SK-N-SH (cell line): ENCODE measurements at regions not wholly inside any gene's neighbourhood (a gene's known extent, or its start where the extent isn't known, plus 50 kb on each side); places are given as distances from the start of the nearest gene placed in this dataset.

ENCODE experiments used
- CTCF ChIA-PET: fragments of 300-600, 350-600 bp; formaldehyde crosslinking; extraction: SDS; loops from one replicate; lab custom pipeline; 2021; lab: Yijun Ruan, JAX
- POLR2A ChIA-PET: fragments of 350-600 bp; sonication (Branson Sonifier 250); formaldehyde crosslinking; extraction: SDS; loops from one replicate; lab custom pipeline; 2020; ENCODE audit warnings: antibody characterized with exemption, inconsistent platforms; lab: Yijun Ruan, JAX
- DNase-seq: peaks from one replicate; pipeline ENCODE4 v3.0.0; 2012
- H2AFZ ChIP-seq: fragments of 200-600 bp; sonication (generic); 2 replicates; pipeline ENCODE4 v1.8.1; 2016; ENCODE audit warnings: antibody characterized with exemption, mild to moderate bottlenecking, low read depth
- H3F3A ChIP-seq: fragments of 200-600 bp; sonication (generic); replicated peaks from 2 replicates; pipeline ENCODE3; 2016; ENCODE audit warnings: antibody characterized with exemption, mild to moderate bottlenecking; ENCODE audit not compliant: insufficient read depth
- H3K27ac ChIP-seq, 2 experiments: fragments of 200-500 bp in 1 of 2; fragments of 200-600 bp in 1 of 2; sonication (Bioruptor generic) in 1 of 2; sonication (generic), shearing (Covaris generic) in 1 of 2; 2 replicates each; pipeline versions ENCODE4 v1.5.1 to v1.6.1; 2014 to 2016; ENCODE audit warnings: low read depth in 2 of 2, inconsistent platforms in 1 of 2, low read length in 1 of 2, mild to moderate bottlenecking in 1 of 2, mixed read lengths in 1 of 2
- H3K27me3 ChIP-seq: fragments of 200-600 bp; sonication (generic), shearing (Covaris generic); 2 replicates; pipeline ENCODE4 v1.6.1; 2016; ENCODE audit warnings: mixed run types; ENCODE audit not compliant: insufficient read depth
- H3K36me3 ChIP-seq, 2 experiments: fragments of 200-500 bp in 1 of 2; fragments of 200-600 bp in 1 of 2; sonication (Bioruptor generic) in 1 of 2; sonication (generic) in 1 of 2; replicated peaks in 1 of 2; 2 replicates each; pipeline versions ENCODE3 to v1.5.1; 2014 to 2016; ENCODE audit warnings: low read length in 1 of 2, mild to moderate bottlenecking in 1 of 2; ENCODE audit not compliant: insufficient read depth in 2 of 2, control insufficient read depth in 1 of 2
- H3K4me1 ChIP-seq, 2 experiments: fragments of 200-500 bp in 1 of 2; fragments of 200-600 bp in 1 of 2; sonication (Bioruptor generic) in 1 of 2; sonication (generic), shearing (Covaris generic) in 1 of 2; 2 replicates each; pipeline versions ENCODE4 v1.5.1 to v1.6.1; 2014 to 2016; ENCODE audit warnings: low read depth in 1 of 2, low read length in 1 of 2, mixed run types in 1 of 2; ENCODE audit not compliant: insufficient read depth in 2 of 2, control insufficient read depth in 1 of 2
- H3K4me2 ChIP-seq: fragments of 200-600 bp; sonication (generic), shearing (Covaris generic); 2 replicates; pipeline ENCODE4 v1.6.1; 2017; ENCODE audit warnings: mixed run types
- H3K4me3 ChIP-seq, 2 experiments: fragments of 200-500 bp in 1 of 2; fragments of 200-600 bp in 1 of 2; sonication (Bioruptor generic) in 1 of 2; sonication (generic), shearing (Covaris generic) in 1 of 2; 2 replicates each; pipeline versions ENCODE4 v1.5.1 to v1.8.1; 2014 to 2016; ENCODE audit warnings: low read depth in 2 of 2, inconsistent platforms in 1 of 2, low read length in 1 of 2, mild to moderate bottlenecking in 1 of 2, mixed read lengths in 1 of 2, moderate library complexity in 1 of 2
- H3K79me2 ChIP-seq: fragments of 200-600 bp; sonication (generic); 2 replicates; pipeline ENCODE4 v1.8.1; 2017; ENCODE audit warnings: mild to moderate bottlenecking; ENCODE audit not compliant: insufficient read depth
- H3K9ac ChIP-seq: fragments of 200-600 bp; sonication (generic); 2 replicates; pipeline ENCODE4 v1.6.1; 2017; ENCODE audit warnings: mixed run types
- H3K9me2 ChIP-seq: fragments of 200-600 bp; sonication (generic); 2 replicates; pipeline ENCODE4 v1.6.1; 2017; ENCODE audit warnings: mixed run types
- H3K9me3 ChIP-seq: fragments of 200-600 bp; sonication (generic); 2 replicates; pipeline ENCODE4 v1.6.1; 2017; ENCODE audit warnings: mixed run types, mild to moderate bottlenecking, moderate library complexity
- H4K20me1 ChIP-seq: fragments of 200-600 bp; sonication (generic); 2 replicates; pipeline ENCODE4 v1.6.1; 2017; ENCODE audit warnings: mild to moderate bottlenecking, mixed run types; ENCODE audit not compliant: insufficient read depth
- EZH2phosphoT487 ChIP-seq: fragments of 200-600 bp; sonication (generic); IDR thresholded peaks from 2 replicates; pipeline ENCODE4 v1.6.1; 2017; ENCODE audit warnings: low read depth, mixed run types, mild to moderate bottlenecking, antibody characterized with exemption, moderate library complexity, borderline replicate concordance
- FOSL2 ChIP-seq: IDR thresholded peaks from 2 replicates; pipeline ENCODE4 v1.4.0; 2012; ENCODE audit warnings: low read depth, mild to moderate bottlenecking, moderate library complexity, borderline replicate concordance
- FOXJ3 ChIP-seq: sonication (generic); formaldehyde crosslinking; IDR thresholded peaks from 2 replicates; pipeline ENCODE4 v1.5.1; 2020; ENCODE audit warnings: mild to moderate bottlenecking, missing genetic modification reagents
- FOXM1 ChIP-seq: IDR thresholded peaks from 2 replicates; pipeline ENCODE4 v1.4.0; 2012; ENCODE audit warnings: low read depth, mild to moderate bottlenecking
- GABPA ChIP-seq: IDR thresholded peaks from 2 replicates; pipeline ENCODE4 v1.4.0; 2012; ENCODE audit warnings: low read depth, mild to moderate bottlenecking
- JUND ChIP-seq: IDR thresholded peaks from 2 replicates; pipeline ENCODE4 v1.4.0; 2012
- MXI1 ChIP-seq: IDR thresholded peaks from 2 replicates; pipeline ENCODE4 v1.6.1; 2012; ENCODE audit warnings: mild to moderate bottlenecking, low read depth, low read length, improper control_type of control experiment
- NRF1 ChIP-seq: IDR thresholded peaks from 2 replicates; pipeline ENCODE4 v1.6.1; 2012; ENCODE audit warnings: low read depth, mild to moderate bottlenecking, low read length
- RAD21 ChIP-seq: IDR thresholded peaks from 2 replicates; pipeline ENCODE4 v1.6.1; 2012; ENCODE audit warnings: mild to moderate bottlenecking, low read length
- RCOR1 ChIP-seq: fragments of 150-350 bp; IDR thresholded peaks from 2 replicates; pipeline ENCODE4 v1.6.1; 2017; ENCODE audit warnings: antibody characterized with exemption, low read length
- RFX5 ChIP-seq: IDR thresholded peaks from 2 replicates; pipeline ENCODE4 v1.6.1; 2012; ENCODE audit warnings: mild to moderate bottlenecking, improper control_type of control experiment, low read length
- SMC3 ChIP-seq: IDR thresholded peaks from 2 replicates; pipeline ENCODE4 v1.6.1; 2012; ENCODE audit warnings: low read depth, low read length, improper control_type of control experiment
- TCF12 ChIP-seq: IDR thresholded peaks from 2 replicates; pipeline ENCODE4 v1.4.0; 2012
- TEAD4 ChIP-seq: IDR thresholded peaks from 2 replicates; pipeline ENCODE4 v1.4.0; 2012; ENCODE audit warnings: mild to moderate bottlenecking, borderline replicate concordance; ENCODE audit not compliant: insufficient read depth
- YY1 ChIP-seq: IDR thresholded peaks from 2 replicates; pipeline ENCODE4 v1.4.0; 2012; ENCODE audit warnings: low read depth, mild to moderate bottlenecking
- WGBS: methylation state at CpG from one replicate; pipeline ENCODE4 v1.1.6; 2017; ENCODE audit warnings: low lambda C conversion rate; 5-methylcytosine and 5-hydroxymethylcytosine counted together
- TF ChIP-seq, protein P1 (sequence below): IDR thresholded peaks from 2 replicates; pipeline ENCODE4 v1.4.0; 2012; ENCODE audit warnings: low read depth
- TF ChIP-seq, protein P2 (sequence below): IDR thresholded peaks from 2 replicates; pipeline ENCODE4; 2012
- TF ChIP-seq, protein P3 (sequence below): IDR thresholded peaks from 2 replicates; pipeline ENCODE4 v1.4.0; 2012; ENCODE audit warnings: low read depth, borderline replicate concordance

DNA sequence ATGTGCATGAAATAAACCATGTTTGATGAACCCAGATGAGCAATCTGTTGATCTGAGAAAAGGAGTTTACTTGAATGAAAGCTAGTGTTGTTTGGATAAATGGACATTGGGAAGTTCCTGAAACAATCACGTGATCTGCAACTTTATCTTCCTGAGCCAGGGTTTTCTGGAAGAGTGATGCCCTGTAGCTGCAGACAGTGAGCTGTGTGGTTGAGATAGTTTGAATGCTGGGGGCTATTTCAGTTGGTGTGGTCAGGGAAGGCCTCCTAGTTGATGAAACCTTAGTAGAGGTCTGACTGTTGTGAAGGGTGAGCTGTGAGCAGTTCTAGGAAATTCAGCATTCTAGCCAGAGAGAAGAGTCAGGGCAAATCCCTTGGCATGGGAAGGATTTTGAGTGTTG, 643.7 kb downstream of the UTRN start:
- H2AFZ ChIP-seq = no peak overlapping the region
- H3K9me2 ChIP-seq = no peaks in the 10 kb centered on the region
- no peaks in the 10 kb centered on the region for H3K79me2 ChIP-seq
- no peak for DNase-seq
- no peaks in the 10 kb centered on the region; a peak in 1 of 4 replicates for H3K4me1 ChIP-seq
- no peak overlapping the region for H3K4me3 ChIP-seq
- H3F3A ChIP-seq = no peaks in the 10 kb centered on the region
- POLR2A ChIA-PET = no interaction called here
- WGBS = 71% methylated on average over 1 of the region's 1 CpG
- H3K4me2 ChIP-seq = no peak overlapping the region
- no peak overlapping the region for H3K27ac ChIP-seq
- no peaks in the 10 kb centered on the region for H3K9me3 ChIP-seq
- H3K36me3 ChIP-seq = no peaks in the 10 kb centered on the region
- no peak overlapping the region for H3K9ac ChIP-seq
- TF ChIP-seq, protein P1, sequence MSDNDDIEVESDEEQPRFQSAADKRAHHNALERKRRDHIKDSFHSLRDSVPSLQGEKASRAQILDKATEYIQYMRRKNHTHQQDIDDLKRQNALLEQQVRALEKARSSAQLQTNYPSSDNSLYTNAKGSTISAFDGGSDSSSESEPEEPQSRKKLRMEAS = no peak
- TF ChIP-seq, protein P2, sequence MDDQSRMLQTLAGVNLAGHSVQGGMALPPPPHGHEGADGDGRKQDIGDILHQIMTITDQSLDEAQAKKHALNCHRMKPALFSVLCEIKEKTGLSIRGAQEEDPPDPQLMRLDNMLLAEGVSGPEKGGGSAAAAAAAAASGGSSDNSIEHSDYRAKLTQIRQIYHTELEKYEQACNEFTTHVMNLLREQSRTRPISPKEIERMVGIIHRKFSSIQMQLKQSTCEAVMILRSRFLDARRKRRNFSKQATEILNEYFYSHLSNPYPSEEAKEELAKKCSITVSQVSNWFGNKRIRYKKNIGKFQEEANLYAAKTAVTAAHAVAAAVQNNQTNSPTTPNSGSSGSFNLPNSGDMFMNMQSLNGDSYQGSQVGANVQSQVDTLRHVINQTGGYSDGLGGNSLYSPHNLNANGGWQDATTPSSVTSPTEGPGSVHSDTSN = no peak
- TF ChIP-seq FOXM1 = no peak
- TF ChIP-seq, protein P3, sequence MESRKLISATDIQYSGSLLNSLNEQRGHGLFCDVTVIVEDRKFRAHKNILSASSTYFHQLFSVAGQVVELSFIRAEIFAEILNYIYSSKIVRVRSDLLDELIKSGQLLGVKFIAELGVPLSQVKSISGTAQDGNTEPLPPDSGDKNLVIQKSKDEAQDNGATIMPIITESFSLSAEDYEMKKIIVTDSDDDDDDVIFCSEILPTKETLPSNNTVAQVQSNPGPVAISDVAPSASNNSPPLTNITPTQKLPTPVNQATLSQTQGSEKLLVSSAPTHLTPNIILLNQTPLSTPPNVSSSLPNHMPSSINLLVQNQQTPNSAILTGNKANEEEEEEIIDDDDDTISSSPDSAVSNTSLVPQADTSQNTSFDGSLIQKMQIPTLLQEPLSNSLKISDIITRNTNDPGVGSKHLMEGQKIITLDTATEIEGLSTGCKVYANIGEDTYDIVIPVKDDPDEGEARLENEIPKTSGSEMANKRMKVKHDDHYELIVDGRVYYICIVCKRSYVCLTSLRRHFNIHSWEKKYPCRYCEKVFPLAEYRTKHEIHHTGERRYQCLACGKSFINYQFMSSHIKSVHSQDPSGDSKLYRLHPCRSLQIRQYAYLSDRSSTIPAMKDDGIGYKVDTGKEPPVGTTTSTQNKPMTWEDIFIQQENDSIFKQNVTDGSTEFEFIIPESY = no peak
- no peak for TF ChIP-seq YY1
- TF ChIP-seq FOSL2 = no peak
- TF ChIP-seq FOXJ3 (CRISPR knock-in tag) = no peak
- no peak for TF ChIP-seq JUND
- no peak for TF ChIP-seq EZH2phosphoT487
- TF ChIP-seq MXI1 = no peak
- TF ChIP-seq TEAD4 = no peak
- no peak for TF ChIP-seq RCOR1
- TF ChIP-seq SMC3 = no peak
- TF ChIP-seq NRF1 = no peak
- H4K20me1 ChIP-seq = no peaks in the 10 kb centered on the region
- no peaks in the 10 kb centered on the region for H3K27me3 ChIP-seq
- CTCF ChIA-PET = no interaction called here

DNA sequence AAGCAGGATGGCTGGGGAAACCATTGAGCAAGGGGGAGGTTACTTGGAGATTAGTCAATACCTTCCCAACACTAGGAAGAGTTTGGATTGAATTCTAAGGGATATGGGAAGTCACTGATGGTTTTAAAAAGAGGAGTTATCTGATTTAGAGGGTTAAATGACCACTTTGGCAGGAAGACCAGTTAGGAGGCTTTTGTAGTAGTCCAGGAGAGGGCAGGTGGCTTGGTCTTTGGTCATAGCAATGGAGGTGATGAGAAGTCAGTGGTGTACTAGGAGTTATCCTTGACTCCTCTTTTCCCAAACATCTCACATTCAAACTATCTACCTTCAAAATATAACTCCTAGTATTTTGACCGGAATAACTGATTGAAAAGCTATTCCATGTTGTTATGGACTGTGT, 644.1 kb downstream of the UTRN start:
- ChIA-PET CTCF (no interaction called here), POLR2A (no interaction called here)
- no peak for DNase-seq

More for the DNA sequence above, 644.1 kb downstream of the UTRN start:
- H3F3A ChIP-seq = no peaks in the 10 kb centered on the region
- no peak overlapping the region for H3K27ac ChIP-seq
- no peaks in the 10 kb centered on the region for H3K9me2 ChIP-seq
- H3K9me3 ChIP-seq = no peaks in the 10 kb centered on the region
- 52% methylated on average over 1 of the region's 1 CpG for WGBS
- no peaks in the 10 kb centered on the region for H3K36me3 ChIP-seq
- no peak overlapping the region for H2AFZ ChIP-seq
- H3K27me3 ChIP-seq = no peaks in the 10 kb centered on the region
- no peaks in the 10 kb centered on the region for H3K79me2 ChIP-seq
- H3K4me3 ChIP-seq = no peak overlapping the region
- no peaks in the 10 kb centered on the region; a peak in 1 of 4 replicates for H3K4me1 ChIP-seq
- H3K9ac ChIP-seq = no peak overlapping the region
- TF ChIP-seq RFX5 = no peak
- TF ChIP-seq YY1 = no peak
- TF ChIP-seq RAD21 = no peak
- TF ChIP-seq GABPA = no peak
- TF ChIP-seq TCF12 = no peak
- TF ChIP-seq, all 33 proteins: peak for 0
- no peak overlapping the region for H3K4me2 ChIP-seq
- H4K20me1 ChIP-seq = no peaks in the 10 kb centered on the region
